ENCODE measurements at regions not wholly inside any gene's neighbourhood (a gene's known extent, or its start where the extent isn't known, plus 50 kb on each side); places are given as distances from the start of the nearest gene placed in this dataset.

- Mint-ChIP-seq H3K36me3 (ENCODE audit: insufficient read depth, unreplicated experiment) (no peaks in the 10 kb centered on the region), H3K9me3 (ENCODE audit: unreplicated experiment) (no peaks in the 10 kb centered on the region), H3K4me3 (ENCODE audit: unreplicated experiment) (no peak overlapping the region), H3K27me3 (ENCODE audit: insufficient read depth, unreplicated experiment) (peaks cover 4% of the 10 kb centered on the region), H3K27ac (ENCODE audit: unreplicated experiment) (no peak overlapping the region), H3K4me1 (ENCODE audit: low read depth, unreplicated experiment) (no peaks in the 10 kb centered on the region)
- Histone ChIP-seq H3K4me1 (no peaks in the 10 kb centered on the region), H3K36me3 (ENCODE audit: control insufficient read depth, insufficient read depth, low read length) (no peaks in the 10 kb centered on the region), H3K4me3 (ENCODE audit: low read depth, low read length) (no peak overlapping the region), H3K27me3 (replicated peaks; ENCODE audit: control insufficient read depth, insufficient read depth, low read length) (no peaks in the 10 kb centered on the region), H3K9me3 (no peaks in the 10 kb centered on the region)
- DNase-seq = no peak
- POLR2A ChIA-PET = no interaction called here
- TF ChIP-seq CTCF (IDR thresholded peaks at IDR 0.05; ENCODE audit: insufficient read depth in 1 of 2, low read depth in 1 of 2, low read length in 1 of 2, severe bottlenecking in 1 of 2, unreplicated experiment in 1 of 2) = no peak
- CTCF ChIA-PET = no interaction called here
- intact Hi-C loops (cut with micrococcal nuclease; ENCODE audit: unreplicated experiment) = no loop called here
- no TSS peak for BruUV-seq (replicated peaks)
These were observed 360.4 kb upstream of the NR5A2 start for GRCh38 chr1:199667089-199667488.

- H3K9me3 Mint-ChIP-seq (ENCODE audit: unreplicated experiment) = no peaks in the 10 kb centered on the region
- H3K36me3 Mint-ChIP-seq (ENCODE audit: insufficient read depth, unreplicated experiment) = no peaks in the 10 kb centered on the region
- no peaks in the 10 kb centered on the region for H3K4me1 Mint-ChIP-seq (ENCODE audit: low read depth, unreplicated experiment)
- no peaks in the 10 kb centered on the region for H3K36me3 ChIP-seq (ENCODE audit: control insufficient read depth, insufficient read depth, low read length)
- intact Hi-C loops (cut with micrococcal nuclease; ENCODE audit: unreplicated experiment) = no loop called here
- H3K4me3 ChIP-seq (ENCODE audit: low read depth, low read length) = no peak overlapping the region
- no peaks in the 10 kb centered on the region for H3K27me3 ChIP-seq (replicated peaks; ENCODE audit: control insufficient read depth, insufficient read depth, low read length)
- H3K9me3 ChIP-seq = no peaks in the 10 kb centered on the region
- CTCF ChIA-PET = no interaction called here
- POLR2A ChIA-PET = no interaction called here
- no peaks in the 10 kb centered on the region for H3K4me1 ChIP-seq
- no peak for TF ChIP-seq CTCF (IDR thresholded peaks at IDR 0.05; ENCODE audit: insufficient read depth in 1 of 2, low read depth in 1 of 2, low read length in 1 of 2, severe bottlenecking in 1 of 2, unreplicated experiment in 1 of 2)
- BruUV-seq (replicated peaks) = no TSS peak
- DNase-seq = no peak
- H3K27ac Mint-ChIP-seq (ENCODE audit: unreplicated experiment) = no peak overlapping the region
- H3K27me3 Mint-ChIP-seq (ENCODE audit: insufficient read depth, unreplicated experiment) = peaks cover 8% of the 10 kb centered on the region
- no peak overlapping the region for H3K4me3 Mint-ChIP-seq (ENCODE audit: unreplicated experiment)
These were observed 357.6 kb upstream of the NR5A2 start for GRCh38 chr1:199669916-199670315.

- Histone ChIP-seq H3K4me3 (ENCODE audit: low read depth, low read length) (no peak overlapping the region), H3K36me3 (ENCODE audit: control insufficient read depth, insufficient read depth, low read length) (no peaks in the 10 kb centered on the region), H3K4me1 (no peaks in the 10 kb centered on the region), H3K27me3 (replicated peaks; ENCODE audit: control insufficient read depth, insufficient read depth, low read length) (no peaks in the 10 kb centered on the region), H3K9me3 (no peaks in the 10 kb centered on the region)
- ChIA-PET CTCF (no interaction called here), POLR2A (no interaction called here)
- H3K27me3 Mint-ChIP-seq (ENCODE audit: insufficient read depth, unreplicated experiment) = peaks cover 12% of the 10 kb centered on the region
- no peak overlapping the region for H3K27ac Mint-ChIP-seq (ENCODE audit: unreplicated experiment)
- no peak for TF ChIP-seq CTCF (IDR thresholded peaks at IDR 0.05; ENCODE audit: insufficient read depth in 1 of 2, low read depth in 1 of 2, low read length in 1 of 2, severe bottlenecking in 1 of 2, unreplicated experiment in 1 of 2)
- no peak for DNase-seq
- H3K4me1 Mint-ChIP-seq (ENCODE audit: low read depth, unreplicated experiment) = no peaks in the 10 kb centered on the region
- intact Hi-C loops (cut with micrococcal nuclease; ENCODE audit: unreplicated experiment) = no loop called here
- no peaks in the 10 kb centered on the region for H3K9me3 Mint-ChIP-seq (ENCODE audit: unreplicated experiment)
- no TSS peak for BruUV-seq (replicated peaks)
- H3K4me3 Mint-ChIP-seq (ENCODE audit: unreplicated experiment) = no peak overlapping the region
- H3K36me3 Mint-ChIP-seq (ENCODE audit: insufficient read depth, unreplicated experiment) = no peaks in the 10 kb centered on the region
These were observed 355.8 kb upstream of the NR5A2 start for GRCh38 chr1:199671684-199672083.

Measured in Caco-2 (cell line).